Rectal smooth muscle tissue (tissue), 1 donor: ENCODE measurements at regions not wholly inside any gene's neighbourhood (a gene's known extent, or its start where the extent isn't known, plus 50 kb on each side); places are given as distances from the start of the nearest gene placed in this dataset.

Experiments
- H3K27ac ChIP-seq: one replicate; pipeline ENCODE4 v1.7.0; 2013; ENCODE audit warnings: low read depth, low read length, inconsistent platforms
- H3K27me3 ChIP-seq: one replicate; pipeline ENCODE4 v1.7.0; 2013; ENCODE audit warnings: low read length; ENCODE audit not compliant: control insufficient read depth, insufficient read depth
- H3K36me3 ChIP-seq: one replicate; pipeline ENCODE4 v1.7.0; 2013; ENCODE audit warnings: low read length; ENCODE audit not compliant: control insufficient read depth, insufficient read depth
- H3K4me1 ChIP-seq: one replicate; pipeline ENCODE4 v1.7.0; 2013; ENCODE audit warnings: low read length; ENCODE audit not compliant: control insufficient read depth, insufficient read depth
- H3K4me3 ChIP-seq: one replicate; pipeline ENCODE4 v1.7.0; 2013; ENCODE audit warnings: low read length
- H3K9ac ChIP-seq: one replicate; pipeline ENCODE4 v1.7.0; 2013; ENCODE audit warnings: low read length

DNA sequence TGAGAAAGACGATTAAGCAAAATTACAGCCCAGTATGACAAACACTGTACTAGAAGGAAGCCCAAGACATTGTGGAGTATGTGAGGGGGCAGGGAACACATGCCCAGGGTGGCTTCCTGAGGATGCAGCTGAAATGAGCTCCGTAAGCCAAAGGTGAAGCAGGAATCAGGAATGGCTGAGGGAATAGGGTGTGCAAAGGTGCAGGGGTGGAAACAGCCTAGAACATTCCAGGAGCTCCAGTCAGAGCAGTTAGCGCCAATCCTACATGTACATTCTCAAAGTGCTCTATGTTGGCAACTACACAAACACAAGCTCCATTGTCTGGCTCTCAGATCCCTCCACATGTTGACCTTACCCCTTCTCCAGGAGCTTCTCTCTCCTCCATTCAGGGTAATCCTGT, 257.9 kb downstream of the MAN2A1 start:
- Histone ChIP-seq H3K4me3 (no peak overlapping the region), H3K4me1 (peaks cover 2% of the 10 kb centered on the region), H3K27me3 (no peaks in the 10 kb centered on the region), H3K27ac (no peak overlapping the region), H3K9ac (no peak overlapping the region), H3K36me3 (no peaks in the 10 kb centered on the region)

DNA sequence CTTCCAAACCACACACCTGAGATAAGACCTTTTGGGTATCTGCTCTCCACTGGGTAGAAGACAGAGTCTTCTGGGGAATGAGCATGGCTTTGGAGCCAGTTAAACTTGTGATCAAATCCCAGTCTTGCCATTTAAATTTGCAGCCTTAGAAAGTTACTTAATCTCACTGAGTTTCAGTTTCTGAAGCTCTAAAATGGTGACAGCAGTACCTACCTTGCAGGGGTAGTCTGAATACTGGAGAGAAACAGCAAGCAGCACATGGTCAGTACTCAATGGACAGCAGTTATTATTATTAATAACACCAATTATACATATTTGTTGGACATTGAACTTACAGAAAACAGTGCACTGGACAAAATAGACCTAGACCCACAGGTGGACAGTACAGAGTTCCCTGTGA, 260.9 kb downstream of the MAN2A1 start:
- H3K4me1 ChIP-seq = no peaks in the 10 kb centered on the region
- H3K4me3 ChIP-seq = no peak overlapping the region
- no peaks in the 10 kb centered on the region for H3K36me3 ChIP-seq
- no peak overlapping the region for H3K9ac ChIP-seq
- H3K27ac ChIP-seq = no peak overlapping the region
- H3K27me3 ChIP-seq = no peaks in the 10 kb centered on the region

GRCh38 chr5:109951348-109951747, 261.6 kb downstream of the MAN2A1 start:
- Histone ChIP-seq H3K9ac (no peak overlapping the region), H3K27me3 (no peaks in the 10 kb centered on the region), H3K27ac (no peak overlapping the region), H3K4me1 (no peaks in the 10 kb centered on the region), H3K4me3 (no peak overlapping the region), H3K36me3 (no peaks in the 10 kb centered on the region)

DNA sequence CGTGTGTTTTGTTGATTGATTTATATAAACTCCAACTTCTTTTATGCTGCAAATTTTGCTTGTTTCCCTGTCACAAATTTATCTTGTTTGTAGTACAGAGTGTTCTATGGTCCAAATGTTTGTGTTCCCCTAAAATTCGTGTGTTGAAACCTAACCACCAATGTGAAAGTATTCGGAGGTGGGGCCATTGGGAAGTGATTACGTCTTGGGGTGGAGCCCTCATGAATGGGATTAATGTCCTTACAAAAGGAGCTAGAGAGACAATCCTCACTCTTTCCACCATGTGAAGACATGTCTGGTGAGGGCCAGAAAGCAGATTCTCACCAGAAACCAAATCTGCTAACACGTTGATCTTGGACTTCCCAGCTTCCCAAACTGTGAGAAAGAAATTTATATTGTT, 262.0 kb downstream of the MAN2A1 start:
- Histone ChIP-seq H3K36me3 (no peaks in the 10 kb centered on the region), H3K4me3 (no peak overlapping the region), H3K9ac (no peak overlapping the region), H3K4me1 (no peaks in the 10 kb centered on the region), H3K27me3 (no peaks in the 10 kb centered on the region), H3K27ac (no peak overlapping the region)

GRCh38 chr5:109953761-109954160, 264.0 kb downstream of the MAN2A1 start:
- Histone ChIP-seq H3K27me3 (no peaks in the 10 kb centered on the region), H3K4me1 (no peaks in the 10 kb centered on the region), H3K27ac (no peak overlapping the region), H3K36me3 (no peaks in the 10 kb centered on the region), H3K9ac (no peak overlapping the region), H3K4me3 (no peak overlapping the region)

DNA sequence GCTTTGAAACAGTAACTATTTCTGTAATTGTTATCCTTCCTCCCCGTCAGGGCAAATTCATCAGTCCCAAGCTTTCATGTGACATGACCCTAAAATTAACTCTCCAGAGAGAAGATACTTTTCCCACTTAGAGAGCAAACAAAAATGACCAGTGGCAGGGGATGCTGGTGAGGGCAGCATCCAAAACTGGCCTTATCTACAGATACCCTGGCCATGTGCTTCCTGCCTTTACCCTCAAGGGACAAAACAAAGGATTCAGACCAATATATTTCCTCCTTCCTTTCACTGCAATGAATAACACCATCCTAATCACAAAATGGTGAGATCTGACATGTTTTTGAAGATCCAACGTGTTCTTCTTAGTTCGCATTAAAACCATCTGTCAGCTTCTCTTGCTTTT, 267.2 kb downstream of the MAN2A1 start:
- Histone ChIP-seq H3K9ac (no peak overlapping the region), H3K36me3 (no peaks in the 10 kb centered on the region), H3K27me3 (no peaks in the 10 kb centered on the region), H3K27ac (no peak overlapping the region), H3K4me3 (no peak overlapping the region), H3K4me1 (no peaks in the 10 kb centered on the region)

GRCh38 chr5:109958082-109958481, 268.4 kb downstream of the MAN2A1 start:
- Histone ChIP-seq H3K4me1 (no peaks in the 10 kb centered on the region), H3K4me3 (no peak overlapping the region), H3K36me3 (no peaks in the 10 kb centered on the region), H3K27me3 (no peaks in the 10 kb centered on the region), H3K9ac (no peak overlapping the region), H3K27ac (no peak overlapping the region)

- no peaks in the 10 kb centered on the region for H3K36me3 ChIP-seq
- no peaks in the 10 kb centered on the region for H3K27me3 ChIP-seq
- H3K4me1 ChIP-seq = no peaks in the 10 kb centered on the region
- no peak overlapping the region for H3K4me3 ChIP-seq
- no peak overlapping the region for H3K27ac ChIP-seq
- H3K9ac ChIP-seq = no peak overlapping the region
These were observed 269.9 kb downstream of the MAN2A1 start for GRCh38 chr5:109959652-109960051.

DNA sequence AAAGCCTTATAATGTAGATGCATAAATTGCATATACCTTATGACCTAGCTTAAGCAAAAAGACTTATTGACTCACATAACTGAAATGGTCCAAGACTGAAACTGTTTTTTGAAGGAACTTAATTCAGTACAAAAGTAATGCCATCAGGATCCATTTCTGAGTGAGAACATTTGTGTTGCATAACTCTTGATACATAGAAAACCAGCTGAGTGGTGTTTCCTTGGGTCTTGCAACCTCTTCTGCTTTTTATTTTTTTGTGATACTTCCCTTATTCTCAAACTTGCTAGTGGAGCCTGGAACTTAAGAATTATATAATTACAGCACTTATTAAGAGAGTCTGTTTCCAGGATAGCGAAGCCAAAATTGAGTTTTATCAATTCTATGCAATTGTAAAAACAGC, 272.0 kb downstream of the MAN2A1 start:
- H3K27me3 ChIP-seq = no peaks in the 10 kb centered on the region
- H3K4me3 ChIP-seq = no peak overlapping the region
- no peaks in the 10 kb centered on the region for H3K36me3 ChIP-seq
- H3K27ac ChIP-seq = no peak overlapping the region
- H3K4me1 ChIP-seq = no peaks in the 10 kb centered on the region
- H3K9ac ChIP-seq = no peak overlapping the region

DNA sequence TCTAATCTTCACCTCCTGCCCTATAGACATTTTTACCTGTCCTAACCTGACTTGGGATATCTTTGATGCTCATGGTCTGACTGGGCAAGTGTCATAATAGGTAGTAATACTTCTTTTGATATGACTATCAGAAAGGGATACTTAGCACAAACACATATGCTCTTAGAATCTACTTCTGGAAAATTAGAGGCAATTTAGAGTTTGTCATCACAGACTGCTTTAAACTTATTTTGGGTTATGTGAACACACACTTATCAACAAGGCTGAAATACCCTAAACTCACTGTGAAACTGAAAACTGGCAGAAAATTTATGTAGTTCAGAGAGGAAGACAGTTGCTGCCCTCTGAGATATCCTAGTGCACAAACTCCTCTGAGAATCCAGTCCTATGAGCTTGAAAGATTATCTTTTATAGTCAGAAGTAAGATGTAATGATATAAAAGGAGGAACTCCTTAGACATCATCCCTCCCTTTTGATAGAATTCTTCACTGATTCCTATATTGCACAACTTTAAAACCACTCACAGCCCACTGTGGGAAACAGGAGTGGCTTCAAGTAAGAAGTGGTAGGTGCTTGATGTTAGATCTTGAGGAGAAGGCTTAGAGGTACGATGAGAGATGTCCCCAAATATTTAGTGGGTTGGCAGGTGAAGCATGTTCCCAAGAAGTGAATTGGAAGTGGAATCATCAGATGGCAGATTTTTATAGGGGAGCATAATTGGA, 273.3 kb downstream of the MAN2A1 start:
- H3K27me3 ChIP-seq = no peaks in the 10 kb centered on the region
- H3K4me1 ChIP-seq = no peaks in the 10 kb centered on the region
- no peak overlapping the region for H3K4me3 ChIP-seq
- no peak overlapping the region for H3K9ac ChIP-seq
- H3K36me3 ChIP-seq = no peaks in the 10 kb centered on the region
- no peak overlapping the region for H3K27ac ChIP-seq

GRCh38 chr5:109964136-109964535, 274.4 kb downstream of the MAN2A1 start:
- Histone ChIP-seq H3K9ac (no peak overlapping the region), H3K4me3 (no peak overlapping the region), H3K27me3 (no peaks in the 10 kb centered on the region), H3K27ac (no peak overlapping the region), H3K36me3 (no peaks in the 10 kb centered on the region), H3K4me1 (no peaks in the 10 kb centered on the region)

GRCh38 chr5:109965634-109966033, 275.9 kb downstream of the MAN2A1 start:
- H3K4me1 ChIP-seq = no peaks in the 10 kb centered on the region
- no peak overlapping the region for H3K27ac ChIP-seq
- H3K36me3 ChIP-seq = no peaks in the 10 kb centered on the region
- no peak overlapping the region for H3K4me3 ChIP-seq
- H3K9ac ChIP-seq = no peak overlapping the region
- no peaks in the 10 kb centered on the region for H3K27me3 ChIP-seq

GRCh38 chr5:109971968-109972367, 282.2 kb downstream of the MAN2A1 start:
- H3K36me3 ChIP-seq = no peaks in the 10 kb centered on the region

More at GRCh38 chr5:109971968-109972367, 282.2 kb downstream of the MAN2A1 start:
- Histone ChIP-seq H3K27me3 (no peaks in the 10 kb centered on the region), H3K27ac (no peak overlapping the region), H3K9ac (no peak overlapping the region), H3K4me1 (no peaks in the 10 kb centered on the region), H3K4me3 (no peak overlapping the region)
